ENCODE measurements at regions not wholly inside any gene's neighbourhood (a gene's known extent, or its start where the extent isn't known, plus 50 kb on each side); places are given as distances from the start of the nearest gene placed in this dataset.
"Not testable (repeated sequence)": the region's sequence is repeated elsewhere in the genome, so short reads cannot be mapped to it uniquely, and the experiment has no call there.

DNA sequence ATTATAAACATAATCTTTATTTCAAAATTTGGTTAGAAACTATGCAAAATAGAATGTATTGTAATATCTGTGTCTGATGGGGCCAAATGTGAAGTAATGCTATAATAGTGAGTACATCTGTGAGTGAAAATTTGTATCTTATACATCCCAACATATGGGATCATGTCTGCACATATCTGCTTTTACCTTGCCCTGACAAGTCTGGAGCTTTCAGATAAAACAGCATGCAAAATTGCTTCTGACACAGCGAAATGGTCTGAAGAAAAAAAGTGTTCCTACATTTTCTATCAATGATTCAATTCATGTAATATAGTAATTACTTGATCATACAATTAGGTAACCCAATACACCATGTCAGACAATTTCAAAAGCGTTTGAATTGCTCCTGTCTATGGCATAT is 58.1 kb upstream of the P3H2 start:
- H2BK12ac ChIP-seq (ENCODE audit: insufficient read length, low read depth, low read length) = no peak overlapping the region
- no peak overlapping the region for H3K56ac ChIP-seq (ENCODE audit: insufficient read length, low read depth, low read length)
- Mint-ChIP-seq H3K27me3 (ENCODE audit: low read depth) (no peaks in the 10 kb centered on the region), H3K27ac (no peak overlapping the region), H3K4me1 (peaks cover 11 to 12% of the 10 kb centered on the region in 2 experiments), H3K9me3 (peaks cover 0 to 5% of the 10 kb centered on the region in 2 experiments; a peak in 4 of 5 replicates), H3K36me3 (ENCODE audit: insufficient read depth in 1 of 3, low read depth in 3 of 3) (peaks cover 6 to 8% (median 8%) of the 10 kb centered on the region in 3 experiments; a peak in 4 of 7 replicates), H3K4me3 (no peak overlapping the region)
- H3K79me2 ChIP-seq (ENCODE audit: insufficient read depth, low read length) = no peaks in the 10 kb centered on the region
- no peaks in the 10 kb centered on the region for H4K20me1 ChIP-seq (ENCODE audit: control insufficient read depth, insufficient read depth, insufficient read length)
- H3K23me2 ChIP-seq (ENCODE audit: insufficient read length, low read depth, low read length, poor library complexity, severe bottlenecking) = no peaks in the 10 kb centered on the region
- no peak overlapping the region for H2AK5ac ChIP-seq (ENCODE audit: insufficient read length, low read length)
- no peak overlapping the region for H3K14ac ChIP-seq (ENCODE audit: insufficient read depth, low read length)
- no peaks in the 10 kb centered on the region for H3K9me3 ChIP-seq (ENCODE audit: control insufficient read depth, low read depth, low read length)
- no peak for DNase-seq
- H2AFZ ChIP-seq (ENCODE audit: low read length) = no peak overlapping the region
- H3K18ac ChIP-seq (ENCODE audit: insufficient read length, low read depth, low read length) = no peak overlapping the region
- H2BK15ac ChIP-seq (ENCODE audit: low read depth, low read length) = no peak overlapping the region
- no peak overlapping the region for H3K4ac ChIP-seq (ENCODE audit: low read depth, low read length)
- no peak overlapping the region for H4K5ac ChIP-seq (ENCODE audit: insufficient read length, low read depth, low read length)
- no peaks in the 10 kb centered on the region for H3K79me1 ChIP-seq (ENCODE audit: insufficient read depth, low read depth, low read length, poor library complexity, severe bottlenecking)
- no peak overlapping the region for H4K91ac ChIP-seq (ENCODE audit: insufficient read length, low read depth, low read length)
- no peak overlapping the region for H2BK20ac ChIP-seq (ENCODE audit: low read depth, low read length, poor library complexity, severe bottlenecking)
- H3K4me2 ChIP-seq (ENCODE audit: insufficient read depth, insufficient read length, low read length) = no peak overlapping the region
- WGBS (ENCODE audit: extremely low coverage, insufficient read length, low lambda C conversion rate) = no CpG with 5 or more reads among the region's 2 CpGs
- H3K4me1 ChIP-seq (ENCODE audit: insufficient read depth, low read length) = no peaks in the 10 kb centered on the region
- H3K27me3 ChIP-seq (ENCODE audit: insufficient read depth, low read length) = no peaks in the 10 kb centered on the region
- H3K9ac ChIP-seq (ENCODE audit: extremely low read depth, insufficient read length, low read length) = no peak overlapping the region
- TF ChIP-seq, protein P1, sequence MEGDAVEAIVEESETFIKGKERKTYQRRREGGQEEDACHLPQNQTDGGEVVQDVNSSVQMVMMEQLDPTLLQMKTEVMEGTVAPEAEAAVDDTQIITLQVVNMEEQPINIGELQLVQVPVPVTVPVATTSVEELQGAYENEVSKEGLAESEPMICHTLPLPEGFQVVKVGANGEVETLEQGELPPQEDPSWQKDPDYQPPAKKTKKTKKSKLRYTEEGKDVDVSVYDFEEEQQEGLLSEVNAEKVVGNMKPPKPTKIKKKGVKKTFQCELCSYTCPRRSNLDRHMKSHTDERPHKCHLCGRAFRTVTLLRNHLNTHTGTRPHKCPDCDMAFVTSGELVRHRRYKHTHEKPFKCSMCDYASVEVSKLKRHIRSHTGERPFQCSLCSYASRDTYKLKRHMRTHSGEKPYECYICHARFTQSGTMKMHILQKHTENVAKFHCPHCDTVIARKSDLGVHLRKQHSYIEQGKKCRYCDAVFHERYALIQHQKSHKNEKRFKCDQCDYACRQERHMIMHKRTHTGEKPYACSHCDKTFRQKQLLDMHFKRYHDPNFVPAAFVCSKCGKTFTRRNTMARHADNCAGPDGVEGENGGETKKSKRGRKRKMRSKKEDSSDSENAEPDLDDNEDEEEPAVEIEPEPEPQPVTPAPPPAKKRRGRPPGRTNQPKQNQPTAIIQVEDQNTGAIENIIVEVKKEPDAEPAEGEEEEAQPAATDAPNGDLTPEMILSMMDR (conservative IDR thresholded peaks at IDR 0.05) = no peak
- H3K27ac ChIP-seq (ENCODE audit: insufficient read length, low read depth, low read length) = no peak overlapping the region
- H3K23ac ChIP-seq (ENCODE audit: insufficient read length, low read depth, low read length) = no peak overlapping the region
- H2BK5ac ChIP-seq (ENCODE audit: insufficient read length, low read length) = no peak overlapping the region
- H2BK120ac ChIP-seq (ENCODE audit: low read depth, low read length, poor library complexity, severe bottlenecking) = no peak overlapping the region
- no peak overlapping the region for H3T11ph ChIP-seq (ENCODE audit: low read length)
- no peak overlapping the region for H4K8ac ChIP-seq (replicated peaks; ENCODE audit: insufficient read length, low read depth, low read length)

DNA sequence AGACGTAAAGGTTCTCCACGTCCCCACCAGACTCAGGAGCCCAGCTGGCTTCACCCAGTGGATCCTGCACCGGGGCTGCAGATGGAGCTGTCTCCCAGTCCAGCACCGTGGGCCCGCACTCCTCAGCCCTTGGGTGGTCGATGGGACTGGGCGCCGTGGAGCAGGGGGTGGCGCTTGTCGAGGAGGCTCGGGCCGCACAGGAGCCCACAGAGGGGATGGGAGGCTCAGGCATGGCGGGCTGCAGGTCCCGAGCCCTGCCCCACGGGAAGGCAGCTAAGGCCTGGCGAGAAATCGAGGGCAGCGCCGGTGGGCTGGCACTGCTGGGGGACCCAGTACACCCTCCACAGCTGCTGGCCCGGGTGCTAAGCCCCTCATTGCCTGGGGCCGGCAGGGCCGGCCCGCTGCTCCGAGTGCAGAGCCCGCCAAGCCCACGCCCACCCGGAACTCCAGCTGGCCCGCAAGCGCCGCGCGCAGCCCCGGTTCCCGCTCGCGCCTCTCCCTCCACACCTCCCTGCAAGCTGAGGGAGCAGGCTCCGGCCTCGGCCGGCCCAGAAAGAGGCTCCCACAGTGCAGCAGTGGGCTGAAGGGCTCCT is 56.3 kb upstream of the P3H2 start:
- not testable (repeated sequence) for H3K56ac ChIP-seq (ENCODE audit: insufficient read length, low read depth, low read length); H3K4me2 ChIP-seq (ENCODE audit: insufficient read depth, insufficient read length, low read length); H3K79me2 ChIP-seq (ENCODE audit: insufficient read depth, low read length); H3K36me3 Mint-ChIP-seq (ENCODE audit: insufficient read depth in 1 of 3, low read depth in 3 of 3); H3K27me3 ChIP-seq (ENCODE audit: insufficient read depth, low read length); H3K4me3 Mint-ChIP-seq; H2BK120ac ChIP-seq (ENCODE audit: low read depth, low read length, poor library complexity, severe bottlenecking); H2BK12ac ChIP-seq (ENCODE audit: insufficient read length, low read depth, low read length); H3K23ac ChIP-seq (ENCODE audit: insufficient read length, low read depth, low read length); H3K4ac ChIP-seq (ENCODE audit: low read depth, low read length); H2AK5ac ChIP-seq (ENCODE audit: insufficient read length, low read length); H4K20me1 ChIP-seq (ENCODE audit: control insufficient read depth, insufficient read depth, insufficient read length); H3K79me1 ChIP-seq (ENCODE audit: insufficient read depth, low read depth, low read length, poor library complexity, severe bottlenecking); H4K91ac ChIP-seq (ENCODE audit: insufficient read length, low read depth, low read length); H2BK5ac ChIP-seq (ENCODE audit: insufficient read length, low read length); H3K14ac ChIP-seq (ENCODE audit: insufficient read depth, low read length); H3K18ac ChIP-seq (ENCODE audit: insufficient read length, low read depth, low read length); H3K4me1 Mint-ChIP-seq; DNase-seq; H3K9me3 ChIP-seq (ENCODE audit: control insufficient read depth, low read depth, low read length); H3K9me3 Mint-ChIP-seq; H2AFZ ChIP-seq (ENCODE audit: low read length); H3K9ac ChIP-seq (ENCODE audit: extremely low read depth, insufficient read length, low read length); H3K27me3 Mint-ChIP-seq (ENCODE audit: low read depth); H4K8ac ChIP-seq (replicated peaks; ENCODE audit: insufficient read length, low read depth, low read length); H3K27ac ChIP-seq (ENCODE audit: insufficient read length, low read depth, low read length); H2BK20ac ChIP-seq (ENCODE audit: low read depth, low read length, poor library complexity, severe bottlenecking); H3K23me2 ChIP-seq (ENCODE audit: insufficient read length, low read depth, low read length, poor library complexity, severe bottlenecking); H3K27ac Mint-ChIP-seq; H4K5ac ChIP-seq (ENCODE audit: insufficient read length, low read depth, low read length); H2BK15ac ChIP-seq (ENCODE audit: low read depth, low read length); H3K4me1 ChIP-seq (ENCODE audit: insufficient read depth, low read length); H3T11ph ChIP-seq (ENCODE audit: low read length)
- no CpG with 5 or more reads among the region's 39 CpGs for WGBS (ENCODE audit: extremely low coverage, insufficient read length, low lambda C conversion rate)

All from H9 (cell line).